ENCODE measurements at regions not wholly inside any gene's neighbourhood (a gene's known extent, or its start where the extent isn't known, plus 50 kb on each side); places are given as distances from the start of the nearest gene placed in this dataset.

- Histone ChIP-seq H3K27me3 (ENCODE audit: control insufficient read depth, insufficient read depth, low read length) (no peaks in the 10 kb centered on the region), H3K4me3 (ENCODE audit: low read length) (no peak overlapping the region), H3K9me3 (ENCODE audit: control insufficient read depth, low read length) (no peaks in the 10 kb centered on the region), H3K36me3 (ENCODE audit: control insufficient read depth, insufficient read depth, low read length) (no peaks in the 10 kb centered on the region), H3K9ac (ENCODE audit: low read length) (no peak overlapping the region), H3K4me1 (ENCODE audit: control insufficient read depth, insufficient read depth, low read length) (peaks cover 6% of the 10 kb centered on the region)
Measured at GRCh38 chr15:25931851-25932250, 68.7 kb upstream of the ATP10A start.

DNA sequence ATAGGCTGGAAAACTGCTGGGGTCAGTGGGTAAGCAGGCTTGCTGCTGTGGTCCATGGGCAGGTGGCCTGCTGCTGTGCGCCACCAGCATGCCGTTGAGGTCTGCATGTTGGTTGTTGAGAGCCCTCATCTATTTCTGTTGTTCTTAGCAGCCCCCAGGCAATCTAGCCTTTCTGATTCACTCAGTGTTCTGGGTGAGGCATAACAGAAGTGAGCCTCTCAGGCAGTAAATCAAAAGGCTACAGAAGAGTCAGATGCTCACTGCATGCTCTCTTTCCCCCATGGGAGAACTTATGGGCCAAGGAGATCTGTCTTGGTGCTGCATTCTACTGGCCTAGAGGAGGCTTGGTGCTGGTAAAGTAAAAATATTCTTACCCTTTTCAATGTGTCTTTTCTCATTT, 67.8 kb upstream of the ATP10A start:
- Histone ChIP-seq H3K36me3 (ENCODE audit: control insufficient read depth, insufficient read depth, low read length) (no peaks in the 10 kb centered on the region), H3K4me1 (ENCODE audit: control insufficient read depth, insufficient read depth, low read length) (peaks cover 6% of the 10 kb centered on the region), H3K4me3 (ENCODE audit: low read length) (no peak overlapping the region), H3K27me3 (ENCODE audit: control insufficient read depth, insufficient read depth, low read length) (no peaks in the 10 kb centered on the region), H3K9me3 (ENCODE audit: control insufficient read depth, low read length) (no peaks in the 10 kb centered on the region), H3K9ac (ENCODE audit: low read length) (no peak overlapping the region)
